SK-N-DZ (cell line): ENCODE measurements at regions not wholly inside any gene's neighbourhood (a gene's known extent, or its start where the extent isn't known, plus 50 kb on each side); places are given as distances from the start of the nearest gene placed in this dataset.

Experiments used
- DNase-seq: peaks from one replicate; pipeline ENCODE4 v3.0.0-alpha.2; 2015; ENCODE audit warnings: low spot score

DNA sequence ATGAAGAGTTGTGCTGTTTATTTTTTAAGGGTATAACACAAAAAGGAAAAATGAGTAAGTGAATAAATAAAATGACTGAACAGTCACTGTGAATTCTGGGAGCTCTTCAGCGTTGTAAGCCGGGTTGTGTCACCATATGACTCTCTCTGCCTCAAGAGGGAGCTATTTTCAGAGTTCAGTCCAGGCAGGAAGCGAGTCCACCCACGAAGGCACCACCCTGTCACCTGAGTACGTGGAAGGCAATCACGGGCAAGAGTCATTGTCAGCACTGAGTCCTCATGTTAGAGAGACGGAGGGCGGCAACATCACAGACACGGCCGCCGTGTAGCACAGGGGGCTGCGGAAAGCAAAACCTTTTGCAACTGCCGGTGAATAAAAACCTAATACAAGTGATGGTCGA is 227.6 kb downstream of the UTP18 start:
- no peak for DNase-seq

DNA sequence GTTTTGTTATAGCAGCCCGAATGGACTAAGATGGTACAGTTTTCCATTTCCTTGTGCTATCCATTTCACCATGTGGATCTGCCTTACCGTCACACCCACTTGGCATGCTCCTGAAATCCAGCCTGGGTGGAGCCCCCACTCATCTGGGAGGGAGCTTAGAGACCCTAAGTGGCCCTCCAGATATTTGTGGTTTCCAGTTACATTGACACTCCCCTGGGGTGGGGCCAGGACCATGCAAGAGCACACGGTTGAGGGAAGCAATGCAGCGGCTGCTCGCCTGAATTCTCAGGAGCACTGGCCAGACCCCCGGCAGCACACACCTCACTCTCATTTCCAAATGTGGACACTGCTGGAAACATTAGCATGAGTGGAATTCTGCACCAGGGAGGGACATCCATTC is 231.1 kb downstream of the UTP18 start:
- no peak for DNase-seq

DNA sequence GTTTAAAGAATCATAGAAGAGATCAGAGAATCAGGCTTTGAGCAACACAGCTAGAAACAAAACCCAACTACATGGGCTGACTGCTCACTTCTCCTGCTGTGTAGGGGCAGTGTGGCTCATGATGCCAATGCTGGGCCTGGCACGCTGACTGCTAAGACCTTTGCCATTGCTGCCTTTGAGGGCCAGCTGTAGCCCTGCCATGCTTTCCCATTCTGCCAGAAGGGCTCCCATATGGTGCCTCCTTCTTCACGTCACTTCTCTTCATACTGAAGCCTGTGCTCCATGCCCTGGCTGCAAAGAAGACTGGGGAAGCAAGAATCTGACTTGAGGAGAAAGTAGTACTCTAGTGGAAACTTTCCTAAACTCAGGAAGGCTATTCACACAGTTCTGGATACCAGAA is 232.9 kb downstream of the UTP18 start:
- no peak for DNase-seq

DNA sequence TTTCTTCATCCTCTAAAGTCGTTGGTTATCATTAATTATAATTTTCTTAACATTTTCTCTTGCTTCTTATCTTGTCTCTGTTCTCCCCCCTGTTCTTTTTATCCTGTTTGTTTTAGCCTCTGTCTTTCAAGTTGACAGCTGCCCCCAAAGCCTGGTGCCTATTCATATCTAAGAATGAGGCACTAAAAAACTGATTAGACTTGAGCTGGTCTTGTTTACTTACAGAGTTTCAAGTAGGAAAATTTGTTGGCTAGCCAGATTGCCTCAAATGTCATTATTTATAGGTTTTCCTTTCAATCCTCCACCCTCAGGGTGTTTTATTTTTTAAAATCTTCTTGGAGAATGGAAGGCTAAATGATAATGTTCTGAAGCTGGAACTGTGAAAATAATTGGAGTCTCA is 236.0 kb downstream of the UTP18 start:
- DNase-seq = no peak

DNA sequence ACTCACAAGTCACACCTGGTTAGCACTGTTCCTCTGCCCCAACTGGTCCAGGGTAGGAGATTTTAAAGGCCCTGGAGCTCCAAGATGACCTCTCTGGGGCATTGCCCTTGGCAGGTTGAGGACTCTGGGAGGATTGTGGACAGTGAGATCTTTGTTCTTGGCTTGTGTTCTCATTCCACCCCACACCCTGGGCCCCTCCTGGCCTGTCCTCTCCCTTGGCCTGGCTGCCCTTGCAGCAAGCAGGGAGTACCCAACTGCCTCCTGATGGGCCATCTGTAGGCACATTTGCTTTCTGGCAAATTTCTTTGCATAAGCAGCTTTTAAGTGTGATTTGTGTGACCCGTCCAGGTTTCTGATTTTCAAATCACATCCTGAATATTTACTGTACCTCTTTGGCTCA is 239.6 kb downstream of the UTP18 start:
- DNase-seq = no peak

DNA sequence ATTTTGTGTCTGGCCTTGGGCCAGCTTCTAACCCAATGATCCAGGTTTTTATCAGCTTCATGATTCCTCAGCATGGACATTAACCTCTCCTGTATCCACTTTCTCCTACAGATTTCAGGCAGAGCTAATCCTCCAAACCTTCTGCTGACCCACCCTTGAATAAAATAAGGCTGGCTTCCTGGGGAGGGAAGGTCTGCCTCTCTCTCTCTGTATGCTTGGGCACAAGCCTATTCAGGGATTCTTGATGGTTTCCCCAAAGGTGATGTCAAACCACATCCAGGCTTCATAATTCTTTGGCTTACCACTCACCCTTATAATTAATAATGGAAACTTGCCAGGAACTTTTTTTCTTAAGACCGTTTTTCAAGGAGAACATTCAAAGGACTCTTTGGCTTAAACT is 240.1 kb downstream of the UTP18 start:
- no peak for DNase-seq

DNA sequence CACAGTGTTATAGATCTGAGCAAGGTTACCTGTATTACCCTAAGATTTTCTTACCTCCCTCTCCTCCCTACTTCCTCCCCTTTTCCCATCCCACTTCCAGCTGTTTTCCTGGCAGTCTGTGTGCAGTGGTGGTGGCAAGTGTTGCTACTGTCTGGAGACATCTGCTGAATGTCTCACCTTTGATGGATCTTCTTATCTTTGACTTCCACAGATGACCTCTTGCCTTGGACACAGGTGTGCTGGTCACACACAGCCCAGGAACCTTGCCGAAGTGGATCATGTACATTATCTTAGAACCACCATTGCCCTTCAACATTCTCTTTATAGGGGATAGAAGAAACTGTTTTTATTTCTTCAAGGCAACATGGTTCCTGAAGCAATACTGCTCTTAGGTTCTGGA is 245.1 kb downstream of the UTP18 start:
- DNase-seq = no peak

DNA sequence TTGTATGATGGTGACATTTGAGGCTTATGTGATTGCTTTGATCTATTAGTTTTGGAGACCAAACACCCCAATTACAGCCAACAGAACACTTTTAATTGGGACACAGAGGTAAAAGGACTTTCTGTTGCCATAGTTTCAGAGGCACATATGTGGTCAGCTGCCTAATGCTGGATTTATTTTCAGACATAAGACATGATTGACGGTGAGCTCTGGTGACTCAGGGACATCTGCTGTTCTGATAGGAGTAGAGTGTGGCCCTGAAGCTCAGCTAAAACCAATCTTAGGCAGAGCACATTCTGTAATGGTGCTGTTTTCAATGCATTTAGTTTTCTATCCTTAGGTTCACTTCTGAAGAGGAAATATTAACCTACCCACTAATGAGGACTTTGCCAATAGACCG is 247.1 kb downstream of the UTP18 start:
- DNase-seq = no peak

DNA sequence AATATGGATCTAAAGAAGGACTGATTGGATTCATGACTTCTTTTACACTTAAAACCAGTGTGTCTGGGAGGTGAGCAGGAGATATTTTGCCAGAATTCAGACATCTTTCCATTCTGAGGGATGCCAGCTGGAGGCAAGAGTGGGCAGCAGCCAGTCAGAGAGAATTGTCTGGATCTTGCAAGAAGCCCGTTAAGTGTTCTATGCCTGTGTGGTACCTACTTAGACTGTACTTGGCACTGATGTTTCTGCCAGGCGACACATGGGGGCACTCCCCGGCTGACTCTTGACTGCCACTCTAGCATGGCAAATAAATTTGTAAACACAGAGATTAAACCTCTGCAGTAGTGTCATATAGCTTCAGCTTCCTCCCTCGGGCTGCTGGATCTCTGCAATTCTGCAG is 247.7 kb downstream of the UTP18 start:
- no peak for DNase-seq

DNA sequence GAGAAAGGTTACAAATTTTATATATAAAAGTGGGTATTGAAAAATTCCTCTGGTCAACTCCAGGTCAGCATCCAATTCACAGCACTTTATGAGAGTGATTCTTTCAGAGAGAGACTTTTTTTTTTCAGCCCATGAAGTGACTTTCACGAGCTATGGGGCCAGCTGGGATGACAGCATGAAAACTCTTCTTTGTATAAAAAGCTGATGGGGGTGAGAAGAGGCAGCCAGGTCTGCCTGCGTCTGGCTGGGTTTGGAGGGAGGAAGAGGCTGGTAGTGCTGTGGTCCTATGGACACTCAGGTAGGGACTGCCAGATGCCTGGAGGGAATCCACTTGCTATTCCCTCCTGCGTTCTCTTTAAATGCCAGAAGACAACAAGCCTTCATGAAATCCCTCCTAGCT is 250.6 kb downstream of the UTP18 start:
- DNase-seq = no peak

DNA sequence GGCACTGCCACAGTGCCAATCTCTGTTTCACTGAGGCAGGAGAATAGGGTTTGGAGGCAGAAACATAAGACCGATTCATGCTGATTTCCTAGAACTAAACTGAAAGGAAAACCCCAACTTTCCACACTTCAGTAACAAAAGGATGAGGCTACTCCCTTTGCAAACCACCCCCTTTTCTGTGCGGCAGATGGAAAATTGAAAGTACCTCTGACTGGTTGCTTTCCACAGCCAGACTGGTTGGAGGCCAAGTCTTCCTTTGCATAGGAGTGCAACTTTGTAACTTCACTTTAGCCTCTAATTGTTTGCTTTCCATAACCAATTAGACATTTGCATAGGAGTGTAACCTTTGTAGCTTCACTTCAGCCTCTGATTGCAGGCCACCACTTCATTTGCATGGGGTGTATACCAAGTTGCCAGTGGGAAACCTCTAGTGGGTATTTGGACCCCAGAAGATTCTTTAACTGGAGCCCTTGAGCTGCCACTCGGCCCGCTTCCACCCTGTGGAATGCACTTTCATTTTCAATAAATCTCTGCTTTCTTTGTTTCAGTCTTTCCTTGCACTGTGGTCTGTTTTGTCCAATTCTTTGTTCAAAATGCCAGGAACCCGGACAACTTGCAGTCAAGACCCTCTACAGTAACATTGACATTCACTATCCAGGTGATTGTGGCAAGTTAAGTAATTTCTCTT is 252.0 kb downstream of the UTP18 start:
- no peak for DNase-seq

DNA sequence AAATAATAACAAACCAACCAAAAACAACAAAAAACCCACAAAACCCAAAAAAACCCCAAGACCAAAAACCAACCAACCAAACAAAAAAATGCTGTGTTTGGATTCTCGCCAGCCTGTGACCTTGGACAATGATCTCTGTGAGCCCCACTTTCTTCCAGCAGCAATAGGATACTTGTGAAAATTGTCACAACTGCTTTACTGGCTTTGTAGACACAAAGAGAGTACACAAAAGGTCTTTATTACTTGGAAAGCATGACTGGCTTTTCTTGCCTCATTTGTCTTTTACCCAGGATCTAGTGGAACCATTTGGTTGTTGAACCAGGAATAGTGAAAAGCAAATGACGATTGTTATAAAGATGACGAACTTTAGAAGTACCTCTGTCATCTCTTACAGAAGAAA is 256.6 kb downstream of the UTP18 start:
- DNase-seq = no peak

DNA sequence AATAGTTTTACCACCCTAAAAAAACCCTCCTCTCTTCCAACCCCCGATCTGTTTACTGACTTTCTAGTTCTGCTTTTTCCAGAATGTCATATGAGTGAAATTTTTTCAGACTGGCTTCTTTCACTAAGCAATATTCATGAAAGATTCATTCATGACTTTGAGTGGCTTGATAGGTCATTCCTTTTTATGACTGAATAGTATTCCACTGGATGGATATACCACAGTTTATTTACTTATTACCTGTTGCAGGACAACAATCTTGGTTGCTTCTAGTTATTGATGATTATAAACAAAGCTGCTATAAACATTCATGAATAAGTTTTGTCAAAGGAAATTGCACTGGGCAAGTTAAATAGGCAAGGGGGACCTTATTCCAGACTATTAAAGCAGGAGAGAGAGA is 264.2 kb downstream of the UTP18 start:
- no peak for DNase-seq

DNA sequence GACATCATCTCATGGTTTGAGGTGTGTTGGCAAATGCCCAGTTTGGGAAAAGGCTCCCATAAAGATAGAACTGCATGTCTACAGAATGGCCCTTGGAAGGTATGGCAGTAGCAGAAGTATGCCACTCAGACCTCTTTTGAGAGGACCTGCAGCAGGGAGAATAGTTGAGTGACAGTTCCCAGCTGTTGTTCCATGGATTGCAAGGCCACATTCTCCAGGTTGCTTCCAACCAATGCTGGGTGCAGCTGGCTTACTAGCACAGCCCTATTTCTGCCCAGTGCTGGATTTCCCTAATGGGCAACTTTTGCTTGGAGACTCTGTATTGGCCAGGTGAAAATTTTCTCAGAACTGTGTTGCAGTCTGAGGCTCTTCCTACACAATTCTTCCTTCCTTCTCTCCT is 266.2 kb downstream of the UTP18 start:
- no peak for DNase-seq

DNA sequence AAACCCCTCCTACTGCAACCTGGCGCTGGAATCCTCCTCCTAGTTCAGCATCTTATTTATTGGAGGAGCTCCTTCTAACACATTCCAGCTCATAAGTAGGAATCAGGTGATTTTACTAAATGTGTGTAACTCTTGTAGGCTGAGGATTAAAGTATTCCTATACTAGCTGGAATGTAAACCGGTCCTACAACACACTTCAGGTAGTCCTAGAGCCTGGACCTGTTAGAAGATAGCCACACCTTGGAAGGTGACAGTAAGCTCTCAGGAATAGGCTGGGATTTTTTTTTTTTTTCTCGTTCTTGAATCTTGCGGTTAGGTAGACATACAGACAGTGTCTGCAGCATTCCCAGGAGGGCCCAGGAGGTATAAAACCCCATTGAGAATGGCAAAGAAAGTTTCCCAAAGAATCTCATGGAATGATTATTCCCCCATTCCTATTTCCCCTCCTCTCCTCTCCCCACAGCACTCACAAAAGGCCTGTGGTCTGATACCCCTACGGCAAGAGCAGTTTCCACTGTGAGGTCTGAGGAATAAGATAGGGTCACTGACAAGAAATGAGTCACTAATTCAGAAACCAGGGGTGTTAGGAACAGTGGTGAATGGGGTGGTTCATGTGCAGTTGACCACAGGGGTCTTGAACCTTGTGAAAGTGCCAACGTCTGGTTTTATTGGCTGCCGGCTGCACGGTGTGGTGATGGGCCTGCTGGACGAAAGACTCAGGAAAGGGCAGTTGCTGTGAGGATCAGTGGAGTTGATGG is 267.1 kb downstream of the UTP18 start:
- no peak for DNase-seq

DNA sequence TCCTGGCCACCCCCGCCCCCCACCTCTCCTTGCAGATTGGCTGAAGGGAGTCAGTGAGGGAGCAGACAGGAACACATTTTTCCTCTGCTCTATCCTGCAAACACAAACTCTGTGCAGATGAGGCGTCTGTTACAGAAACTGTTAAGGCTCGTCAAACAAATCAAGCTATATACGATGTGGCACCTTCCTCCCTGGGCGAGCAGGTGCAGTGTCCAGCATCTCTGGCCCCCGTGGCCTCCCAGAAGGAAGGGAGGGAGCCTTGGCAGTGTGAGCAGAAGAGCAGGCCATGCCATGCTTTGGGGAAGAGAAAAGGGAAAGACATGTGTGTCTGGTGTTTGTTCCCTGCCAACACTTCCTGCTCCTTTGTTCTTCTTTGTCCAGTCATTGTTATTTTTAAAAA is 267.8 kb downstream of the UTP18 start:
- no peak for DNase-seq

DNA sequence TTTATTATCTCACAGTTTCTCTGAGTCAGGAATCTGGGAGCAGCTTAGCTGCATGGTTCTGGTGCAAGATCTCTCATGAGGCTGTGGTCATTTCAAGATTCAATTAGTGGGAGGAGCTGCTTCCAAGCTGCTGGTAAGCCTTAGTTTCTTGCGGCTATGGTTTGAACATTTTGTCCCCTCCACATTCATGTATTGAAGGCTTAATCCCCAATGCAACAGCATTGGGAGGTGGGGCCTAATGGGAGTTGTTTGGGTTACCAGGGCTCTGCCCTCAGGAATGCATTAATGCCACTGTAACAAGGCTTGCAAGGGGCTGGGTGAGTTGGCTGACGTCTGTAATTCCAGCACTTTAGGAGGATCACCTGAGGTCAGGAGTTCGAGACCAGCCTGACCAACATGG is 272.9 kb downstream of the UTP18 start:
- no peak for DNase-seq

DNA sequence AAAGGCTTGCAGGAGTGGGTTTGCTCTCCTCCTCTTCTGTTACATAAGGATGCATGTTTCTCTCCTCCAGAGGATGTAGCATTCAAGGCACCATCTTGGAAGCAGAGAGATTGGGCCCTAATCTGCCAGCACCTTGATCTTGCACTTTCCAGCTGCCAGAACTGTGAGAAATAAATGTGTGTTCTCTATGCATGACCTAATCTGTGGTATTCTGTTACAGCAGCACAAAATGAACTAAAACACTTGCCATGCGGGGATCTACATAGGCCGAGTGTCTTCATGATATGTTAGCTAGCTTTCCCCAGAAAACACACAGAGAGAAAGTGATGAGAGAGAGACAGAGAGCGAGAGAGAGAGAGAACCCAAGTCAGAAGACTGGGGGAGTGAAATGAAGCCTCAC is 273.5 kb downstream of the UTP18 start:
- no peak for DNase-seq

DNA sequence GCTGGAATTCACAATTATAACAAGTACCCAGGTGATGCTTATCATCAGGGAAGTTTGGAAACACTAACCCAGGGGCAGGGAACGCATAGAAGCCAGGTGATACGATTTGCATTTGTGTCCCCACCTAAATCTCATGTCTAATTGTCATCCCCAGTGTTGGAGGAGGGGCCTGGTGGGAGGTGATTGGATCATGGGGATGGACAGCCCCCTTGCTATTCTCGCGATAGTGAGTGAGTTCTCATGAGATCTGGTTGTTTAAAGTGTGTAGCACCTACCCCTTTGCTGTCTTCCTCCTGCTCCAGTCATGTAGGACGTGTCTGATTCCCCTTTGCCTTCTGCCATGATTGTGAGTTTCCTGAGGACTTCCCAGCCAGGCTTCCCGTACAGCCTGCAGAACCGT is 276.3 kb downstream of the UTP18 start:
- no peak for DNase-seq

DNA sequence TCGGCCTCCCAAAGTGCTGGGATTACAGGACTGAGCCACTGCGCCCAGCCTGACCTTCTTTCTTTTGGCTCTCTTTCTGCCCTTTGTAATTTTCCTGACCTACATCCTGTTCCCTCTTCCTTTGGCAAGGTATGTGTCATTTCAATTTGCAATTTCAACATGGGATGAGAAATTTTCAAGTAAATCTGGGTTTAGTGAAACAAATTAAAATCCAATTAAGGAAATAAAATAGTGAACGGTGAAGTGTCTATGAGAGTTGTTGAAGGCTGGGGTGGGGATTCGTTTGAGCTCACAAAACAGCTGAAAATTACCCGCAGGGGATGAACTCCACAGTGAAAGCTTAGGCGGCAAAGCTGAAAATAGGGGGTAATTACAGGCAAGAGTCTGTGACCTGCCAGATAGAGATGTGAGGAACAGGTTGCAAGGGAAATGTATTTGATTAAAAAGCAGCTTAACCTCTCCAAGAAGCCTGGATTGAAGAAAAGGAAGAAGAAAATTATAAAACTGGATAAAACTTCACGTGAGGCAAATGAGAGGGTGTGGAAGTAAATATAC is 277.7 kb downstream of the UTP18 start:
- no peak for DNase-seq

DNA sequence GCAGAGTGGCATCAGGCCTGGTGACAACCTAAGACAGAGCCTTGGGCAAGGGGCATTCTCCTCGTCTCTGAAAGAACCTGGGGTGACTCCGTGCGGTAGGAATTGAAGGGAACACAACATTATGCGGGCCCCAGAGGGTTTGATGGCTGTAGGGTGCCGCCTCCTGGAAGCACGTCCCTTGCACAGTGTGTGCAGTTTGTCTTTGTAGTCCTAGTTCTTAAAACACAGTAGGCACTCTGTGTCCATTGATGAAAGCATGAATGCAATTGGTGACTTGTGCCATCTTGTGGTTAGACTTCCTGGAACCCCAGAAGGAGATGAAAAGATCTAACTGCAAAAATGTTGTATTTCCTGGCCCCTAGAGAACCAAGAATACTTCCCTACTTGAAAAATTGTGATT is 279.8 kb downstream of the UTP18 start:
- DNase-seq = no peak

DNA sequence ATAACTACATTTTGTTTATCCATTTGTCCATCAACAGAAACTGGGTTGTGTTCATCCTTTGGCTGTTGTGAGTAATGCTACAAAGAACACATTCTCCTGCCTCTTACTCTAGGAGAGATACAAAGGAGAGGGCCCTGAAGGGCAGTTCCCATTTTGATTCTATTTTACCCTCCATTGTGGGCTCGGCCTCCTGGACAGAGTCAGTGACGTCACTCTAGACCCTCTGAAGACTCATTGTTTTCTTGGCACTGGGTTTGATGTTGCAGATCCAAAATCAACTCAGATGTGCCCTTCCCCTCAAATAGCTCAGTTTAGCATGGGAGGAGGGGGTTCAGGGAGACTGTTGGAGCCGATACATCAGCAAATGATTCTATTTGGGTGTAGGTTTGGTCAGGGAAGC is 280.9 kb downstream of the UTP18 start:
- no peak for DNase-seq

DNA sequence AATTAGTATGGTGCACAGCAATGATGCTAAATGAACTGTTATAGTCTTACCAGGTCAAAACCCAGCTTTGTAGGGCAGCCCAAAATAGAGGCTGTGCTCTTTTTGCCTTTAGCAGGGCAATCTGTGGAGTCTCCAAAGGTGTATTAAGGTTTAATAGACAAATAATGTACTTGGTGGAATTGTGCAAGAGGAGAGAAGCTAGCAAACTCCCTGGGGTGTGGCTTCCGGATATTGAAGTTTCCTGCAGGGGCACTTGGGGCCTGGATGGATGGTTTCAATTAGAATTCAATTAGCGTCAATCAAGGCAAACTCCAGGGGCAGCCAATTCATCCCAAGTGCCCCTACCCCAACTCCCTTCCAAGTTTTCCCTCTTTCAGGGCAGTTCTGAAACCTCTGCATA is 285.8 kb downstream of the UTP18 start:
- DNase-seq = no peak
